CD4-positive, alpha-beta T cell treated with Interleukin-17A for 1 hour (primary cell): ENCODE measurements at regions not wholly inside any gene's neighbourhood (a gene's known extent, or its start where the extent isn't known, plus 50 kb on each side); places are given as distances from the start of the nearest gene placed in this dataset.
"Not testable (repeated sequence)": the region's sequence is repeated elsewhere in the genome, so short reads cannot be mapped to it uniquely, and the experiment has no call there.

Source experiments
- DNase-seq: peaks from one replicate; pipeline ENCODE4 v3.0.0-alpha.2; 2020

DNA sequence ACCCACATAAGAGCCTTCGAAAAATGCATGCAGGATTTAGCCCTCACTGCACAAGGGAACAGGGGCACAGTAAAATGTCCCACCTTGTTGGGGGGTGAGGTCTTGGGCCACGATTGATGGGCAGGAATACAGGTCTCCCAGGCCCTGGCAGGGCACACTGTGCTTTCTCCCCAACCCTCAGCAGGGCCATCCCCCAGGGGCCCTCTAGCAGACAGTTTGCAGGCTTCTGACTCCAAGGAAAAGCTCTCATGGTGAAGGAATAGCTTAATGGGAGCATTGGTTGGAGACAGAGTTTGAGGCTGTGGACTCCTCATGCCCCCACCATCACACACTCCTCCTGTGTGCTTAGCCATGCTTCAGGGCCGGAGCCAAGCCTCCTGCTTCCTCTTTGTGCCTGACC, 484.6 kb downstream of the ZNF536 start:
- DNase-seq = no peak

DNA sequence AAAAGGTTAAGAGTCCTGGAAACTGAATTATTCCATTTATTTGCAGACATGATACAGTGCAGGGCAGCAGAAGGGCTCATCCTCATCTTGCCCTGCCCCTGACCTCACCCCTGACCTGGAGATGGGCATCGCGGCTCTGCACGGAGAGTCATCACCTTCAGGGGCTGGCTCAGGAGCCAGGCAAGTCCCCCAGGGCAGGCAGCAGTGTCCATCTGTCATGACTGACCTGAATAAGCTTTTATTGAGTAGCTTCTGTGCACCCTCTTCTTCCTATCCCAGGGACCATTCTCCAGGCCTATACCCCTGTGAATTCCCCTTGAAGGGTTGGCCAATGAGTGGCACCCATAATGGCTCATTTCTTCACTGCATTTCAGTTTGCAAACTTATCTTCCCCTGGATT, 484.2 kb downstream of the ZNF536 start:
- no peak for DNase-seq

DNA sequence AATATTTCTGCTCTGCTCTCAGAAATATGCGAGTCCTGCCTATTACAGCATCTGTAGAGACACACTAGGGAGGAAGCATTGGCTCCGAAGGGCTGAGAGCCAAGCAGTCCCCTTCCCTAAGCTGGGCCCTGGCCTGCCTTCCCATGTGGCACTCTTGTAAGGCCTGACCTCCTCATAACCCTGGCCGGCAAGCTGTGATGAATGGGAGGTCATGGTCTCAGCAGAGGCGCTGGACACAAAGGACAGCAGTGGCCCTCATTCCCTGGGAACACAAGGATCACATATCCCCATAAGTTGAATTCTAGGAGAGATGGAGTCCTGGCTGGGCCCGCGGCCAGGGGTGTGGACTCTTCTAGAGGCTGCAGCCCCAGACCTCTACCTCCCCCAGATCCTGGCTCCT, 483.3 kb downstream of the ZNF536 start:
- DNase-seq = no peak

DNA sequence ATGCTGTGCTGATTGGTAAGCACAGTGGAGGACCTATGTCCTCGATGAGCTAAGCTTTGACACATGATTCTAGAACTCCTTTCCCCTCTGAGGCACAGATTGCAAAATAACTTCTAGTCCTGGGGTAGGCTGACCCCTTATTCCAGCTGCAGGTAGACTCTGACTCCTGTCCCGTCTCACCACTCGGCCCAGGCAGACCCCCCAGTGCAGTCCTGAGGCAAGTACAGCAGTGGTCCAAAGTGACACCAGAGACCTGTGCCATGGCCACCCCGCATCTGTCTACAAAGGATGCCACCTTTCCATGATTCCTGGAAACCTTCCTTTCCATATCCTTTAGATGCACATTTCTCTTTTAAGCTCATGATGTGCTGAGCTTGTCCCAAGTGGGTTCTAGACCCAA, 482.5 kb downstream of the ZNF536 start:
- no peak for DNase-seq

DNA sequence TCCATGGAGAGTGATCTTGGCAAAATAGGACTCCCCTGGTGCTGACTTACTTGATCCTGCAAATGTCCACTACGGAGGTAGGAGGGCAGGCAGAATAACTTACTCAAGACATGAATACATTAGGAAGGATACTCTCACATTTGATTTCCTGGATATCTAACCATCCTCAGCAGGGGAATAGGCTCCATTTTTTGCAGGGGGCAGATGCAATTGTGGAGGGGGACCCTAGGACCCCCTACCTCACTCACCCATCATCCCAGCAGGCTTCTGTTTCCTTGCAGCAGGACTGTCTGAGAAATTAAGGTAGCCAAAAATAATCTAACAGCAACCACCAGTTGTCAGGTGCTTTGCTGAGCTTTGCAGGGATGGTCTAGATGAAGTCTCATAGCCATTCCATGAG, 482.0 kb downstream of the ZNF536 start:
- no peak for DNase-seq

DNA sequence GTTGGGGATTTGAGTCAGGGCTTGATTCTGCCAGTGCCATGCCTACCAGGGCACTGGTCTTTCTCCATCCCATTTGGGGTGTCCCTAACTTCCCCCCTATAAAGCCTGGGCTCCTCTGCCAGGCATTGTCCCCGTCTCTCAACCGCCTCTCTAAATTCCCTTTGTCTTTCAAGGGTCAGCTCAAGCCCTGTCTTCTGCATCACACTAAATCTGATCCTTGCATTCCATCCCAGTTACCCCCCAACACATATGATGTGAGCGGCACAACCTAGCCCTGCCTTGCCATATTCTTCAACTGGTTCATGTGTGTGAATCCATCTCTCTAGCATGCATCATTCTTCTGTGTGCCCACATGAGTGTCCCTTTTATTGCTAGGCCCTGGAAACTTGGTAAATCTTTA, 480.9 kb downstream of the ZNF536 start:
- DNase-seq = no peak

DNA sequence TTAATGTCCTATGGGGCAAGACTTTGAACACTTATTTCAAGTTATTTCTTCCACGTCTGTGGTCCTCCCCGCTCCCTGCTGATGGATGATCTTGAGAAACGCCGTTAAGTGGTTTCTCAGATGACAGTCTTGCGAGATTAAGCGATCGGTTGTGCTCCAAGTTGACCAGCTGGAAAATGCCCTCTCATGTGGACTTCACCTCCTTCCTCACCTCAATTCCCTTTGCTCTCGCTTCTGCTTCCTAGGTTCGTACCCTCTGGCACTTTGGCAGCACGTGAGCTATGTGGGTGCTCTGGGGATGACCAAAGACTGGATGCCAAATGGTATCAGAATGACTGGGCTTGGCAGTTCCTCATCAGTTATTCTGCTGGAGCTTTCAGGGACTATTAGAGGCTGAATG, 480.0 kb downstream of the ZNF536 start:
- DNase-seq = no peak

DNA sequence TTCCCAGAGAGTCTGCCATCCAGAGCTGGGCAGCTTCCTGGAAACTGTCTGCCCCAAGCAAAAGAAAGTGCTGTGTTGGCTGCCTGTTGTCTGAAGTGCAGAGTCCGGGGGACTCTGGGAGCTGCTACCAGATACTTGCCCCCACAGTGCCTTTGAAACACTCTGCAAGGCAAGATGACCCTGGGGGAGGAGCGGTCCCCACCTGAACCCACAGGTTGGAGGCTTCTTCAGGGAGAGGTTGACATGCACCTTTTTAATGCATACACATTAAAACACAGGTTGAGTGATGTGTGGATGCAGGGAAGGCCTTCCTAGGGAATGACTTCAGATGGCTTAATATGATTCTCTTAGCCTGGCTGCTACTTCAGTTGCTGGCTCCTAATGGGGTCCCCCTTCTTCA, 479.5 kb downstream of the ZNF536 start:
- no peak for DNase-seq

DNA sequence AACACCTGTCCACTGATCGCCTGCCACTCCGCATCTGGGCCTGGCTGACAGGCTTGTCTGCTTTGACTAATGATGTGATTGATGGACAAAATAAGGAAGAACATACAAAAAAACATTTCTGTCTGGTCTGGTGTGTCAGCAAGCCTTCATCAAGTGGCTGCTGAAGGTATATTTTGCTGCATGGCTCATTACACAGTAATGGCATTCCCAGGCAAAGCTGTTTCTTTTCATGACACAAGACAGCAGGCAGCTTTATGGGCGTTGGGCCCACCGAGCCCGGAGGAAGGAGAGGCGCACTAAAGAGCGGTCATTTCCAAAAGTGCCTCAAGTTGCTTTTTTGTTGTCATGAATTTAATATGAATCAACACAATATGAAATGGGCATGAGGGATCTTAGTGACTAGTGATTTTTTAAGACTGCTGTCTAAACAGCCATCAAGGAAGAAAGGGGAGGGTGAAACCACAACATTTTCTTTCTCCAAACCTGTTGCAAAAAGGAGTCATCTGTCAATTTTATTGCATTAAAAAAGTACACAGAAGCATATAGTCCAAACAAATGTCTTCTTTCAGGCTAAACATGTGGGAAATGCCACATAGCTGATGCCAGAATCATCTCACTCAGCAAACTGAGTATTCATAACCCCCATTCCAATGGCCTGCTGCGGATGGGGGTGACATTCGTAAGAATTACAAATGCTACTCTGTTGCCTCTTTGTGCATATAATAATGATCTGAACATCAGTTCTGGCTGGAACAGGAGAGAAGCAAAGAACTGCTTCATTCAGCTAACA, 476.6 kb downstream of the ZNF536 start:
- no peak for DNase-seq

DNA sequence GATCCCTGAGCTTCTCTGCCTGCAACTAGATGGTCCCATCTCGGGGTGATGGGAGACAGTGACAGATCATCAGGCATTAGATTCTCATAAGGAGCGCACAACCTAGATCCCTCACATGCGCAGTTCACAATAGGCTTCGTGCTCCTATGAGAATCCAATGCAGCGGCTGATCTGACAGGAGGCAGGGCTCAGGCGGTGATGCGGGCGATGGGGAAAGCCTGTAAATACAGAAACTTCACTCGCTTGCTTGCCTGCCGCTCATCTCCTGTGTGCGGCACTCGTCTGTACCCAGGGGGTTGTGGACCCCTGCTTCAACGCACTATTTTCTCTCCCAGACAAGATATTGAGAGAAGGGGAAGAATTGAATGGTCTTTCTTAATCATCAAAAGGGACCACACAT, 473.9 kb downstream of the ZNF536 start:
- DNase-seq = no peak

DNA sequence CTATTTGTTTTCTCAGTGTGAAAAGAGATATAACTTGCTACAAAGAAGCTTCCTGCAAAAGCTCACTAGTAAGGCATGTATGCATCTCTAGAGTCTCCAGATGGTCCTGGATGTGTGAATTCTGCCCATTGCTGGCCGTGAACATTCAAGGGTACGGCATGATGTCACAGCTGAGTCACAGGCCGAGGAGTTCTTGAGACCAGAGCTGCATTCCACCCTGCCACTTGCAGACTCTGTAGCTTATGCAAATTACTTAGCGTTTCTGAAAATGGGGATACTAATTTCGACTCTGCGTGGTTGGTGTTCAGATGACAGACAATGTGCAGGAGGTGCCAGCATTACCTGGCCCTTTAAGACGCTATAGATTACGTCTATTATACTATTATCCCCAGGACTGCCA, 470.7 kb downstream of the ZNF536 start:
- DNase-seq = no peak

DNA sequence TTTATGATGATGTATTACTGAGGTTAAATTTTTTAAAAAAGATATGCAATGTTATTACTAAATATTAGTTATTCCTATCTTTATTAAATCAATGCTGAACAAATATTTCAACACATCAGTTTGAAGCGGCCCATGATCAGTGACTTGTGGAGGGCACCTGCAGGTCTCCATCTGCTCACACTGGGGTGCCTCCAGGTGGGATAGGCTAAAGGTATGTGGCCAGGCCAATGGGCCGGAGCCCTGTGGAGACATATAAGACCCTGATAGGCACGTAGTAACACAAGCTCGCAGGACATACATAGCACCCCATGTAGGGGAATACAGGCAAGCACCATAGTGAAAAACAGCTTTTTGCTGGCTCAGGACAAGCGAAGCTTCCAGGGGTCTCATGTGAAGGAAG, 469.8 kb downstream of the ZNF536 start:
- no peak for DNase-seq

DNA sequence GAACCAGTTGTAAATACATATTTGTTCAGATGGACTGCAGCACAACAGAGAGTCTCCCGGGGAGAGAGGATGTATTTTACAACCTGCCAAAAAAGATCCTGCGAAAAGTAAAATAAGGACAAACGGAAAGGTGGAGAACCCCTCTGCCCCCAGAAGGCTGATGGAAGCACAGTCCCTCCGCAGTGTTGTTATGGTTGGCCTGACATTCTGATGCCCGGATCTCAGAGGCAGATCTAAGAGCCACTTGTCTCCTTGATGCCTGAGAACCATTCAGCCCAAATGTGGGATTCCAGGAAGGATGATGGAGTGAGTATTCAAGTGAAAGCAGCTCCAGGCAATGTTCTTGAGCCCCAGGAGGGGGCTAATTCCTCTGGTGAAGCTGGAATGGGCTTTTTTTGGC, 458.7 kb downstream of the ZNF536 start:
- no peak for DNase-seq

DNA sequence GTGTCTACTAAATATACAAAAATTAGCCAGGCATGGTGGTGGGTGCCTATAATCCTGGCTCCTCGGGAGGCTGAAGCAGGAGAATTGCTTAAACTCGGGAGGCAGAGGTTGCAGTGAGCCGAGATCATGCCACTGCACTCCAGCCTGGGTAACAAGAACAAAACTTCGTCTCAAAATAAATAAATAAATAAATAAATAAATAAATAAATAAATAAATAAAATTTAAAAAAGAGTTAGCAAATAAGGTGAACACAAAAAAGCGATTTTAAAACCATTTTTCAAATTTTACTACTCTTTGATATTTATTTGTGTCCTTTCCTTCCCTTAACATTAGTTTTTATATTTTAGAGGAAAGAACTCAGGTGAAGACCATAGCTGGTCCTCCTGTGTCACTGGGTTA, 453.3 kb downstream of the ZNF536 start:
- DNase-seq = not testable (repeated sequence)

DNA sequence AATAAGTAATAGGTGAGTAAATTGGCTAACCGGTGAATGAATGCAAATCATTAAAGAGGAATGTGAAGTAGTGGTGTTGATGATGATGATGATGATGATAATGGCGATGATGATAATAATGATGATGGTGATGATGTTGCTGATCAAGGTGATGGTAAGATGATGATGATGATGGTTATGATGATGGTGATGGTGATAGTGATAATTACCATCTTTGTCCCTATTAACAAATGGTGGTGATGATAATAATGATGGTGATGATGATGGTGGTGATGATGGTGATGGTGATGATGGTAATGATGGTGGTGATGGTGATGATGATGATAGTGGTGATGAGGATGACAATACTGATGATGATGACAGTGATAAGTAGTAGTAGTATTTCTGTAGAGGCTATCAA, 452.6 kb downstream of the ZNF536 start:
- DNase-seq = no peak

DNA sequence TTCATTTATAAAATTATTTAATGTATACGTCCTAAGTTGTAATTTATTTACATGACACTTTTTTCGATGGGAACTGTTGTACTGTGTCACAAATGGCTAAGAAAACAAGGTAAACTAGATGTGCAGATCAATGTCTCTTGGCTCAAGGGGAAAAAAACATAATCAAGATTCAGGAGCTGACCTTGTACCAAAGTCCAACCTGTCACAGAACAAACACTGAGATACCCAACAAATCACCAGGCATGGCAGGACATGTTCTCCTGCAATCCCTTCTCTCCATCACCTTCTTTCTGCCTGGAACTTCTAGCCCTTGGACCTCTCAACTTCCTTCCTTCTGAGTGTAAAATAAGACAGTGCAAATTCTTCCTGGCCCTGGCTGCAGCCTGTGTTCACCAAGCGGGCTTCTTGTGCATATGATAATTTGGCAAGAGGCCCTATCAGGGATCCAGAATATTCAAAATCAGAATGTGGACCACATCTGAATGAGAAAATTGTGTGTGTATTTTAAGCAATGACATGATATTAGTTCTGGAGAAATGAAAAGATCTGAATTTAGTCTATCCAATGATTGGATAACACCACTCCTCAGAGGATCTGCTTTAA, 445.9 kb downstream of the ZNF536 start:
- DNase-seq = no peak

DNA sequence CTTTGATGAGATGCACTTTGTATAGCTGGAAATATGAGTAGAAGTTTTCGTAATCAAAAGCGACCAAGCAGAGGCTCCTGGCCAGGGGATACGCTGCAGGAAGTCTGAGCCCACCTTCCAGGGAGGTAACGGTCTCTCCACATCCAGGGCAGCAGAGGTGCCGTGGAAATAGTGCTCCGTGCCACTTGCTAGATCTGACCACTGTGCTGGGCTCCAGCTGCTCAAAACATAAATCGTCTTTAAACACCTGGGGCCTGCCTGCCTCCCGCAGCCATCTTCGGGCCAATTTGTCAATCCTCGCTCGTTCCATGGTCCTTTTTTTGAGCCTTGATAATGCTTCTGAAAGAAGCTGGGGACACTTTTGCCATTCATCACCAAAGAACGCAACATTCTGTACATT, 445.0 kb downstream of the ZNF536 start:
- DNase-seq = no peak

DNA sequence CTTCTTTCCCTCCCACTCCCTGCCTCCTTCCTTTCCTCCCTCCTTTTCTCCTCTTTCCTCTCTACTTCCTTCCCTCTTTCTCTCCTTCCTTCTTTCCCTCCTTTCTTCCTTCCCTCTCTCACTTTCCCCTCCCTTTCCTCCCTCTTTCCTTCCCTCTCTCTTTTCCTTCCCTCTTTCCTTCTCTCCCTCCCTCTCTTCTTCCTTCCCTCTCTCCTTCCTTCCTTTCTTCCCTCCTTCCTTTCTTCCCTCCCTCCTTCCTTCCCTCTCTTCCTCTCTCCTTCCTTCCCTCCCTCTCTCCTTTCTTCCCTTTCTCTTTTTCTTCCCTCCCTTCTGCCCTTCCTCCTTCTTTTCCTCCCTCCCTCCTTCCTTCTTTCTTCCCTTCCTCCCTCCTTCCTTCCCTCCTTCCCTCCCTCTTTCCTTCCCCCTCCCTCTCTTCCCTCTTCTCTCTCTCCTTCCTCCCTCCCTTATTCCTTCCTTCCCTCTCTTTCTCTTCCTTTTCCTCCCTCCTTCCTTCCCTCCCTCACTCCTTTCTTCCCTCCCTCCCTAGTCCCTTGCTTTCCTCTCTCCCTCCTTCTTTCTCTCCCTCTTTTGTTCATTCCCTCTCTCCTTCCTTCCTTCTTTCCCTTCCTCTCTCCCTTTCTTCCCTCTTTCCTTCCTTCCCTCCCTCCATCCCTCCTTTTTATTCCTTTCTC, 443.9 kb downstream of the ZNF536 start:
- no peak for DNase-seq

DNA sequence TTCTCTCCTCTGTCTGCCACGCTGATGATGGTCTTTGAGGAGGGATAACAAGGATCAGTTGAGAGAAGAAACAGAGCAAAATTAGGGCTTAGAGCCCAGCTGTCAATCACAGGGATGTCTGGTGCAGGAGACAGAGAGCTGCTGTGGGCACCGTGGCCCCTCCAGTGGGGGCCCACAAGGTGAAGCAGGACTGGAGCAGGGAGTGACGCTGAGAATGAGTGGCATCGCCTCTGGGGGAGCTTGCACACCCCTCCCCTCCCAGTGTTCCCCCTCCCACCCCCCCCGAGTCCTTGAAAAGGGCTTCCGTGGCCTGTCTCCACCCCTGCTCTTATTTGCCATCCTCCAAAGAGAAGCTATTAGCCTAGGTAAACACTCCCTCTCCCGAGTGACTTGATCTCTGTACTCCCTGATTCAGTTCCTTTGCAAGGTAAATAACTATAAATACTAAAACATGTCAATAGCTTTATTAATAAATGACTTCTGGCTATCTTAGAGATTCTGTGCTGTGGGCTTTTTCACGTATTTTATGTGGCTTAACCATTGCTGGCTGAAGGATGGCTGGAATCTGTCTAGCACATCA, 440.0 kb downstream of the ZNF536 start:
- no peak for DNase-seq

DNA sequence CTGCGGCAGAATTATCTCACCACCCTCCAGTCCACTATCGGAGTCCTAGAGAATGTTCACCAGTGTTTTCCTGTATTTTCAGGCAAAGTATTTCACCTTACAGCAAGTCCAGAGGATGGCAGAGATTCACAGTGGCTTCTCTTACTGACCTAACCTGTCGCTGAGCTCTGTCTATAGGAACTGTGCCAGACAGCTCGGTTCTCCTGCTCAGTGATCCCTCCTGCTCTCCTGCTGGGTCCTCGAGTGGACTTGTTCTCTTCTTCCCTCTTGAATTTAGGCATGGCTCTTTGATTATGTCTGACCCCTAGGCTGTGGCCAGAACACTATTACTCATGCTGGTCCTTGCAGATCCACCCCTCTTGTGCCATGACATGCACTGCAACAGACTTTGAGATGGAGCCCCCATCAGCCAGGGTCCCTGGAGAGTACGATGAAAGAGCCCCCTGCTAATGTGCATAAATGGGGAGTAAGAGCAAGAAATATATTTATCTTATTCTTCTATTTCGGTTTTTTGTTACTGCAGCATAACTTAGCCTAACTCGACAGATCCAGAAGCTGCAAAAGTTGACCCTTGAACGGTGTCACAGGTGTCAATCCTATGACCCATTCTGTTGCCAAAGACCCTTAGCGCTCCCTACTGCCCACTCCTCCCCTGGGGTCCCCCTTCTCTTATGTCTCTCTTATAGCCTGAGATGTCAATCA, 439.4 kb downstream of the ZNF536 start:
- DNase-seq = no peak

DNA sequence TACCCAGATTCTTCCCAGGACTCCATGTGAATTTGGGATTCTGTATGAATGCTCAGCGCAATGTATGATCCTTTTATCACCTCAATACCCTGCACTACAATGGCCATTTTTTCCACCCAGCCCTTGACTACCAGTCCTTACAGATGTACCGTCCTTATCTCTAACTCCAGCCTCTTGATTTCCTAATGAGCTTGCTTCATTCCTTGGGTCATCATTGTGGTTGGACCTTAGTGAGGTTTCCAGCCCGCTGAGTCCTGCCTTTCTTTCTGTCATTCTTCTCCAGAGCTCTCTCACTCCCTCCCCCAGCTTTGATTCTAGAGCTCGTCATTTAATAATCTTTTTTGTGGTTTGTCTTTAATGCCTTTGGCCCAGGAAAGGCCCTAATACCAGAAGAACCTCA, 438.5 kb downstream of the ZNF536 start:
- DNase-seq = no peak

DNA sequence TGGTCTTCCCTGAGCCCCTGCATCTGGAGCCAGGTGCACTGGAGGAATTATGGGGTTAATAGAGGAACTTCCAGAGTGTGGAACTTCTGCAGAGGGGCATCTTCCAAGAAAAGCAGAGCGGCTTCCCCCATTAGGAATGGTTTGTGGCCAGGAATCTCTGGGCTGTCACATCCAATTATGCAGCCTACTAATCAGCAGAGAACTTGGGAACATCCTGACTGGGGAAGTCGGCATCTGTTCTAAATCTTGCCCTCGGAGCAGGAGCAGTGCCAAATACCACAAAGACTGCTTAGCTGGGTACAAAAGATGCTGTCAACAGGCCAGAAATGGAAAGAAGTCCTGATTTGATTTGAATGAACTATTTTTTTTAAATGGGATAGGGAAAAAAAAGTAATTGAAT, 435.1 kb downstream of the ZNF536 start:
- DNase-seq = no peak

DNA sequence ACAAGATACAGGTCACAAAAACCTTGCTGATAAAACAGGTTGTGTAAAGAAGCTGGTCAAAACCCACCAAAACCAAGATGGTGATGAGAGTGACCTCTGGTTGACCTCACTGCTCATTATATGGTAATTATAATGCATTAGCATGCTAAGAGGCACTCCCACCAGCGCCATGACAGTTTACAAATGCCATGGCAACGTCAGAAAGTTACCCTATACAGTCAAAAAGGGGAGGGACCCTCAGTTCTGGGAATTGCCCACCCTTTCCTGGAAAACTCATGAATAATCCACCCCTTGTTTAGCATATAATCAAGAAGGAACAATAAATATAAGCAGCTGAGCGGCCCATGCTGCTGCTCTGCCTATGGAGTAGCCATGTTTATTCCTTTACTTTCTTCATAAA, 434.1 kb downstream of the ZNF536 start:
- no peak for DNase-seq
